ENCODE measurements at regions not wholly inside any gene's neighbourhood (a gene's known extent, or its start where the extent isn't known, plus 50 kb on each side); places are given as distances from the start of the nearest gene placed in this dataset.
"Not testable (repeated sequence)": the region's sequence is repeated elsewhere in the genome, so short reads cannot be mapped to it uniquely, and the experiment has no call there.

- no peak for DNase-seq (ENCODE audit: low spot score)
Observed at GRCh38 chr1:186775881-186776560, 52.7 kb upstream of the PLA2G4A start.

- DNase-seq (ENCODE audit: low spot score), result no peak
Observed at GRCh38 chr1:186775036-186775435, 53.7 kb upstream of the PLA2G4A start.

DNA sequence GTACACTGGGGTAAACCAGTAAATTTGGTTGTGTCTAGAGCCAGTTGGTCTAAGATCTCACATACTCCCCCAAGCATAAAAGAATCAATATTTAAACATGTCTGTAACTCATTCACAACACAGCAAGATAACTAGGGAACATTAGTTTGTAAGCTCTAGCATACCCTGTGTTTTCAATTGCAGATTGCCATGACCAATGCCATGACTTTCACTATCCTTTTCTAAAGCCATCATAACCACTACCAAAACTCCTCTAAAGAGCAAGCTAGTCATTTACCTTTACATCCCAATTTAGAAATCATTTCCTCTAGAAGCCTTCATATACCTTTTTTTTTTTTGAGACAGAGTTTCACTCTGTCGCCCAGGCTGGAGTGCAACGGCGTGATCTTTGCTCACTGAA is 56.5 kb upstream of the PLA2G4A start:
- DNase-seq (ENCODE audit: low spot score), result no peak

DNA sequence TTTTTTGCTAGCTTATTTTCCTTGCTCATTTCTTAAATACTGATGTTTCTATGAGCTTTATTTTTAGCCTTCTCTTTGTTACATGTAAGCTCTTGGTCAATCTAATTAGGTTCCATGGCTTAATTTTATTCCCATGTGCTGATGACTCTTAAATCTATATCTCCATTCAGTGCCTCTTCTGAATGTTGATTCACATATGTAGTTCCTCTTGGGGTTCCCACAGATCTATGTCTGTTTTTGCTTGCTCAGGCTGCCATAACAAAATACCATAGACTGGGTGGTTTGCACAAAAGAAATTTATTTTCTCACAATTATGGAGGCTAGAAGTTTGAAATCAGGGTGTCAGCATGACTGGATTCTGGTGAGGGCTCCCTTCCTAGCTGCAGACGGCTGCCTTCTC is 58.3 kb upstream of the PLA2G4A start:
- no peak for DNase-seq (ENCODE audit: low spot score)

DNA sequence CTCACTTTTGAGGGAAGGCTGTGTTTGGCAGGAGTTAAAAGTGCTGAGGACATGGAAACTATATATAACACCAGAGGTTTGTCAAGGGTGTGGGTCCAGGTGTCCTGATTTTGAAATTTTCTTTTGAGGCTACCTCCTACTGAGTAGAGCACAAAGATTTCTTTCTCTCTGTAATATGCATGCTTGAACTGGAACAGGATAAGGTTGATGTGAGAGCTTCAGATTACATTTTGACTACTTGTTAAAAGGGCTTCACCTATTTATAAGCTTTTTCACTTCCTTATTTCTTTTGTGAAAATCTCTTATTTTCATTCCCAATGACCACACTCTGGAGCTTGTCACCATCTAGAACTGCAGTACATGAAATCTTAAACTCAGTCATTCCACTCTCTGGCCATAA is 59.8 kb upstream of the PLA2G4A start:
- DNase-seq (ENCODE audit: low spot score), result no peak

DNA sequence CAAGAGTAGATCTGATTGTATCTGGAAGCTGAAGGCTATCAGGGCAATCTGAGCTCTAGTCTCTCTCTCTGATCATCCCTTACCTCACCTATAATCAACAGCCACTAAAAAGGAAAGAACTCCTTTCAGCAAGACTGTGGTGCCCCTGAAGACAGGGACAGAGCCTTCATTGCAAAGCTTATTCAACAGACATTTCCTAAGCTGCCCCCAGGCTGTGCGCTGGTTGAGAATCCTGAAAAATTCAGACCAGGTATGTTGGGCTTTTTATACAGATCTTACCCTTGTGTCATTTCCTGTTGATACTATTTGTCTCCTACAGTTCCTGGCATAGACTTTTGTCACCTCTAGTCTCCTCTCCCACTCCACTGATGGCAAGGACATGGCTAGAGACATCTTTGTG is 63.3 kb upstream of the PLA2G4A start:
- DNase-seq (ENCODE audit: low spot score), result no peak

DNA sequence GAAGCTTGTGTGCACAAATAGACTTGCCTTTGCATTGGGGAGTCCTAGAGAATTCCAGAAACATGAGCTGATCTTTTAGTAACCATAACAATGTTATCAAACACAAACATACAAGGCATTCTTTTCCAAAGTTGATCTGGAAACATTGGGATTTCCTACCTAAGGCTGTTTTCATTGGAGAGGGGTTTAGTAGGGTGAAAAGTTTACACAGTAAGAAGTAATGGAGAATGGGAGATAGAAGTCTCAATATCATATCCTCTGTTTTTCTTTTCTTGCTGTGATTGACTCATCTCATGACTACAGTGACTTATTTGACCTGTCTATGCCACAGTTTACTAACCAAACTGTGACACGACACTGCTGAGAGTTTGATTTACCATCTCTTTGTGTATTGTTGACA is 65.6 kb upstream of the PLA2G4A start:
- DNase-seq (ENCODE audit: low spot score), result no peak

GRCh38 chr1:186762653-186763052 is 66.1 kb upstream of the PLA2G4A start:
- no peak for DNase-seq (ENCODE audit: low spot score)

DNA sequence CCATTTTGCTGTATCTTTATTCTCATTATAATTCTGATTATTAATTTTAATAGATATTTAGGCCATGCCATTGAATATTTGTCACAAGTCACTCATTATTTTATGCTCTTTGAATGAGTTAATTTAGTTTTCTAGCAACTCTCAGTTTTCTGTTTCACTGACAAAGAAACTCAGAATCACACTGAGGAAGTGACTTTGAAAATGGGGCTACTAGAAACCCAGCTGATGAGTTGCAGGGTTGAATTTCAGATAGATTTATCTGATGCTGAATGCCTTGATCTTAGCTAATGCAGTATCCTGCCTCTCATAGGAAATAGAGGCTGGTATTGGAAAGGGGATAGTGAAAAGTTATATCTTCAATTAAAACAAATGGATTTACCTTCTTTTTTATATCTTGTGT is 67.4 kb upstream of the PLA2G4A start:
- no peak for DNase-seq (ENCODE audit: low spot score)

DNA sequence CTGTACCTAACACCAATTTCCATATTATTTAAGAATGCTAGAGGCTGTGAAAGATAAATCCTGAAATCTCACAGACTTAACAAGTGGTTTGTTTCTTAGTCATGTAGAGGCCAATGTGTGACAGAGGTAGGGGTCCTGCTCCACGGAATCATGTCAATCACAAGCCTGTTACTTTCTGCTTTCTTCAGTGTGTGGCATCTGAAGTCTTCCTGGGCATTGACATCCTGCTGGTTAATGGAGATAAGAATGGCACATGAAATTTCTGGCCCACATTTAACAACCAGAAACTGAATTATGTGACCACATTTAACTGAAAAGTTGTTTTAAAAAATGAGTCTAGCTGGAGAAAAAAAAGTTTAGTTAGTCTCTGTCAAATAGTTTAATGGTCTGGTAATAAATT is 68.3 kb upstream of the PLA2G4A start:
- no peak for DNase-seq (ENCODE audit: low spot score)

- DNase-seq (ENCODE audit: low spot score), result not testable (repeated sequence)
Observed at GRCh38 chr1:186758896-186759606, 69.7 kb upstream of the PLA2G4A start.

DNA sequence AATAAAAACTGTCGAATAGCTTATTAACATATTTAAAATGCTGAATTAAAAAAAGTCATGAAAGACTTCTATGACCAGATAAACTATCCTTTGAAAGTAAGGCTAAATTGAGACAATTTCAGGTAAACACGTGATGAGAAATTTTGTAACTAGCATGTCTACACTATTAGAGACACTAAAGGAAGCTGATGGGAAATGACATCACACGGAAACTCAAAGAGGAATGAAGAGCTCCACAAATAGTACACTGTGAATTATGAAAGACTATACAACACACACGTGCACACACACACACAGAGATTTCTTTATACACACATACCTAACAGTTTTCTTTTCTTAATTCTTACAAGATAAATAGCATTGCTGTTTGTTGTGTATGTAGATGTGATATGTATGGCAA is 70.9 kb upstream of the PLA2G4A start:
- no peak for DNase-seq (ENCODE audit: low spot score)

DNA sequence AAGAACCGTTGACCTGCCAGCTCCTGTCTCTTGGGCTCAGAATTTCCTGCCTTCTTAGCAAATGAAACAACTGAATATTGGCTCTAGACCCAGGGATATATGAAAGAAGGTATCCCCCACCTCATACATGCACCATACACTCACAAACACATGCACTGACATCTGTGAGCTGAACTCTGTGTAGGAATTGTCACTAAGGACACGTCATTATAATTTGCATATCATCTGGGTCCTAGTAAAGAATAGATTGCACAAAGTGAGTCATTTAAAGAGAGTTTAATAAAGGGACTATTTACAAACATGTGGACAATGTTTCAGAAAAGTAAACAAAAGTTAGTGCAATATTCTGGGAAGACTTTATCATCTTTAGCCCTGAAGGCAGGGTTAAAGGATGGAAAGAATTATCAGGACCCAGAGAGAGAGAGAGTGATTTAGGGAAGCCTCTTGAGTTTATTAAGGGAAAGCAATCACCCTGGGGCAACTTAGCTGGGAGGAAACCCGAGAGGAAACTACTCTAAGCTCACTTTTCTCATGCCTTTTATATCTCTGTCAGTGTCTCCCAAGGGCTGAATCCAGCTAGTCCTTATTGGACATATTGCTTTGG is 74.1 kb upstream of the PLA2G4A start:
- DNase-seq (ENCODE audit: low spot score), result peak; percentile 10

- DNase-seq (ENCODE audit: low spot score), result no peak
Observed at GRCh38 chr1:186753241-186753640, 73.0 kb upstream of the PTGS2 start.

DNA sequence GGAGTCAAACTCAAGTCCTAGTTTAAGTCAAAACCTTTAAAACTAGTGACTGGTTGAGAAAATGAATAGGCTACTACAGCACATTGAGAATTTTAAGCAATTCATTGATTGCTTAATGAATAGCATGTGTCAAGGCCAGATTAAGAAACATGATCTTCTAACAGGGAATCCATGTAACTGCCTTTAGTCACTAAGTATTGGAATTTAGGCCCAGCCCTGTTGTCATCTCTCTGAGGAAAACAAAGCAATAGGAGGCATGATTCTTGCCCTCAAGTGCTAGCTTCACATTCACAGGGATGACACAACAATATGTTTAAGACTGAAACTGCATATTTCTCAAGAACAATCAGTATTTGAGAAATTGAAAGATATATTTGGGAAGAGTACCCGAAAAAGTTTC is 70.0 kb upstream of the PTGS2 start:
- peak; percentile 12 for DNase-seq (ENCODE audit: low spot score)

- DNase-seq (ENCODE audit: low spot score), result no peak
Observed at GRCh38 chr1:186749820-186750219, 69.6 kb upstream of the PTGS2 start.

GRCh38 chr1:186747661-186748060 is 67.4 kb upstream of the PTGS2 start:
- no peak for DNase-seq (ENCODE audit: low spot score)

GRCh38 chr1:186745531-186746146 is 65.4 kb upstream of the PTGS2 start:
- DNase-seq (ENCODE audit: low spot score), result no peak

DNA sequence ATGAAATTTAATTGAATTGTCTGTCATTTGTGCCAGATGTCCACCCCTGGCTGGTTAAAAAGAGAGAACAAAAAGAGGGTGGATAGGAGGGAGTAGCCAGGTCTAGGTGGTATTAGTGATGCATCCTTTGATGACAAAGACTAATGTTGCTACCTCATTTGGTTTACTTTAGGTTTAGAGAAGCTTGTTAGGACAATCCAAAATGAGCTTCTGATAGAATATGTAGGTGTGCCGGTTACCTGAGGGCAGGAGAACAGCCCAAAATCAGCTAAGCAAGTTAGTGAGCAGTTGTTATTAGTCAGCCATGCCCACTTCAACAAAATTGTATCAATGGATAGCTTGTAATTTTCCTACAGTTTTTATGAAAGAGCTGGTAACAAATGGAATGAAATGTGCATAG is 61.4 kb upstream of the PTGS2 start:
- DNase-seq (ENCODE audit: low spot score), result no peak

GRCh38 chr1:186740324-186740723 is 60.1 kb upstream of the PTGS2 start:
- DNase-seq (ENCODE audit: low spot score), result no peak

GRCh38 chr1:186739515-186739914 is 59.3 kb upstream of the PTGS2 start:
- no peak for DNase-seq (ENCODE audit: low spot score)

- no peak for DNase-seq (ENCODE audit: low spot score)
Observed at GRCh38 chr1:186738926-186739325, 58.7 kb upstream of the PTGS2 start.
